GM18517 (cell line): ENCODE measurements at regions not wholly inside any gene's neighbourhood (a gene's known extent, or its start where the extent isn't known, plus 50 kb on each side); places are given as distances from the start of the nearest gene placed in this dataset.
"Not testable (repeated sequence)": the region's sequence is repeated elsewhere in the genome, so short reads cannot be mapped to it uniquely, and the experiment has no call there.

ENCODE experiments used
- ATAC-seq: cut with Tn5 transposase; IDR thresholded peaks from one replicate; pipeline ENCODE4 v1.9.1; 2021; ENCODE audit warnings: mild to moderate bottlenecking, moderate library complexity; ENCODE audit not compliant: unreplicated experiment

DNA sequence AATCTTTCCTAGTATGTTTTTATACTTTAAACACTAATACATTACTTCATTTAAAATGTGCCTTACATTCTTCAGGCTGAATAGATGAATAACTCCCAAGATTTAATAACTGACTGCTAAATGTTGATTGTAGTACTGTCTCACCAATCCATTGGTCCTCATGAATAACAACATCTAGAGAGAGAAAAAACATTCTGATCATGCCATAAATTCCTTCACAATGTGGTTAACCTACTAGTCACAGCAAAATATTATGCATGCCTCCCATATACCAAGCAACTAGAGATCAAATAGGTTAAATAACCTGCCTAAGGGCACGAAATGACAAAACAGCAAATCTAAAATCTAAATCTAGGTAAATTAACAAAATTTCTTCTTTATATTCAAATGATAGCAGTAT, 66.2 kb downstream of the SYT15 start:
- ATAC-seq = not testable (repeated sequence)

DNA sequence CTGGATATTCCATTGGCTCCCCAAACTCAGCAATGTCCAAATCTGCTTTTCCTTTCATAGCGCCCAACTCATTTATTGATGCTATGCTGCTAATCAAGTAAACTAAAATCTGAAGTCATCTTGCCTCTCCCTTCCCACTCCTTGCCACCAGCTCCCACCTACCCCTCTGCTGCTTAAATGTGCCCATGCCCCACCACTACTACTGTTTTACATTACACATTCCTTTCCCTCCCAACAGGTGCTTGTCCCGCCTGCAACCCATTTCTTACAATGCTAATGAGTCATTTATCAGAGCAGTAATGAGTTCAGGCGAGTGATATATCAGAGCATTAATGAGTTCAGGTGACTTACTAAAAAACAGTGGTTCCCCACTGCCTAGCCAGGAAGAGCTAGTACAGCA, 67.2 kb downstream of the SYT15 start:
- ATAC-seq = not testable (repeated sequence)

DNA sequence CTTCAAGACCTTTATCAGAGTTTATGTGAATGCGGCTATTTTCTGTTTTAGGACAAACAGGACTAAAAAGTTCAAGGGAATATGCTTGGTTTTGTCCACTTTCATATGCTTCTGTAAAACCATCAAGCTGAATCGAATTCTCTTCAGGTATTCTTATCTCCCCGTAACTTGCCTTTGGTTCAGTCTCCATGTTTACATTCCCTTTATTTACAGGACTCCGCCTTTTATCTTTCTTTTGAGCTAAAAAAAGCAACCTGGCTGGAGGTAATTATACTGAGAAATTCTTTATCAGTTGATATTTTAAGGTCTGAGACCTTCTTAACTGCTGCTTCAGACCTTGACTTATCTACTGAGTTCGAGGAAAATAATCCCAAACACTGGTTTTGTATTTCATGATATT, 72.0 kb downstream of the SYT15 start:
- not testable (repeated sequence) for ATAC-seq

DNA sequence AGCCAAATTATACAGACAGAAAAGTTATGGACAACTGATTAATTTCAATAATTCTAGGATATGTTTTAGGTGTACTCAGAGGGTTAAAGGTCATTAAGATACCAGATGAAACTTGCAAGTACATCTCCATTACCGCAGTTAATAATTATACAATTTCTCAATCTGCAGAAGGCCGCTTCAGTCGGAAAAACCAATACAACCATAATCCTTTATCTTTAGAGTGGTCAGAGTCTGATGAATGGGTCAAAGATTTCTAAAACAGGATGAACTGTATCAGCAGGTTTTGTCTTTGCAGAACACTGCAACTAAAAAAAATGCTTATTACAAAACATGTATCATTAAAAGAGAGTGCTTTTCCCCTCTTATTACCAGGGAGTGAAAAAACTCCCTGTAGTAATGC, 78.5 kb downstream of the SYT15 start:
- ATAC-seq = not testable (repeated sequence)

DNA sequence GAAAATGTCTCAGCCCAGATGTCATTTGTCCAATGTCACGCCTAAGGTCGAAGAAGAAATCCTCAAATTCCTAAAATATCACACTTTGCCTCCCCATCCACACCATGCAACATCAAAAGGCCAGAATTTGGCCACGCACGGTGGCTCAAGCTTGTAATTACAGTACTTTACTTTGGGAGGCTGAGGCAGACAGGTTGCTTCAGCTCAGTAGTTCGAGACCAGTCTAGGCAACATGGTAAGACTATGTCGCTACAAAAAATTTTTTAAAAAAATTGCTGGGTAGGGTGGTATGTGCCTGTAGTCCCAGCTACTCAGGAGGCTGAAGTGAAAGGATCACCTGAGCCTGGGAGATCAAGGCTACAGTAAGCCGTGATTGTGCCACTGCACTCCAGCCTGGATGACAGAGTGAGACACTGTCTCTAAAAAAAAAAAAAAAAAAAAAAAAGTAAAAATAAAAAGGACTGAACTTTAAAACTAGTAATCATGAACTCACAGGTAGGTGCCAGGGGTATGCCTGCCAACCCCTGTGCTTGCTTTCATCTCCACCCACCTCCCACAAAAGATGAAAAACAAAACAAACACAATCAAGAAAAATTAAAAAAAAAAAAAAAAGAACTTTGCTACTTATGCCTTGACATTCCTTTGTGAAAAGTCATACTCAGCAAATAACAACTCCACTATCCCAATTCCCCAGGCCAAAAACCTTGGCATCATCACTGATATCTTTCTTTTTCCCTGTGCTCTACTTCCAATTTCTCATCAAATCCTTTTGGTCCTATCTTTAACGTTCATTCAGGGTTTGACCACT, 81.3 kb downstream of the SYT15 start:
- not testable (repeated sequence) for ATAC-seq

DNA sequence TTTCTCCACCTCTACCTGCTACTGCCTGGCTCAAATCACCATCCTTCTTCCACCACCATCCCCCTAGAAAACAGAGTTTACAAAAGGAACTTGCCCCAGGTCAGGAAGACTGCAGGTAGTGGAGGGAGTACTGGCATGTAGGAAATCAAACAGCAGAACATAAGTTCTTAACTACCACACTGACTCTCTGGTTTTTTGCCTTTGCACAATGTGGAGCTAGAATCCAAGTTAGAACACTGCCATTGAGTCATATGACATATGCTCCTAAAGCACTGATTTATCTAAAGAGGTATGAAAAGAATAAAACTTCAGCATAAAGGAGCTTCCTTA, 81.9 kb downstream of the SYT15 start:
- ATAC-seq = not testable (repeated sequence)

DNA sequence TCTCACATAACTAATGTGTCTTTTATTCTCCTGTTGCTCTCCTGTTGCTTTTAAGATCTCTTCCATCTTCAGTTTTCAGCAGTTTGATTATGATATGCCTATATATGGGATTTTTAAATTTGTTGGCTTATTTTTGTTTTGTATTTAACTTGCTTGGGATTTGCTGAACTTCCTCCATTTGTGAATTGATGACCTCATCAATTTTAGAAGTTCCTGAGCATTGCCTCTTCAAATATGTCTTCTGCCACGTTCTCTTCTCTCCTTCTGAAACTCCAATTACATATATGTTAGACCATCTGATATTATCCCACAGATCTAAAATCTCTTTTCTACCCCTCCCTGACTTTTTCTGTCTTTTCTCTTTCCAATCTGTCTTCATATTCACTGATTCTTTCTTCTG, 86.6 kb downstream of the SYT15 start:
- ATAC-seq = not testable (repeated sequence)

DNA sequence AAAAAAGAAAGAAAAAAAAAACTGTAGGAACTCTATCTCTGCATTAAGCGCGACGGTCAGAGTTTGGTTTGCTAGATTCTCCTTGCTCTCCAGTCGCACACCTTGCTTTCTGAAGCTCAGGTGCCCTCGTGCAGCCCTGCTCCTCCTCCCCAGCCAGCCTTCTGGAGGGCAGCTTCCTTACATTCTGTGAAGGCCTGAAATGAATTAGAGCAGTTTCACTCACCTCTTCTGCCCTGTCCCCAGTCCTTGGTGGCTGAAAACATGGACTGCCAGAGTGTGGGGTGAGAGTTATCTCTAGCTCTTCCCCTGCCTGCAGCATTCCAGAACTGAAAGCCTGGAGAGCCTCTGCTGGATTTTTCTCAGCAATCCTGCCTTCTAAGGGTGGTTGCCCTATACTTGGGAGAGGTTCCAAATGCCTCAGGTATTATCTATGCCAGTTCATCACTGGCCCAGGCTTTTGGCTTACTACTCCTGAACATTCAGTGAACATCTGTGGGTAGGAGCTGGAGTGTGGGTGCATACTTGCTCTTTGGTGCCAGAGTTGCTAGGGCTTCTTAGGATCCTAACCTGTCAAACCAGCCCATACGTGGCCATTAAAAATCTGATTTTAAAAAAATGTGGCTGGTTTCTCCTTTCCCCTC, 89.5 kb downstream of the SYT15 start:
- ATAC-seq = not testable (repeated sequence)

DNA sequence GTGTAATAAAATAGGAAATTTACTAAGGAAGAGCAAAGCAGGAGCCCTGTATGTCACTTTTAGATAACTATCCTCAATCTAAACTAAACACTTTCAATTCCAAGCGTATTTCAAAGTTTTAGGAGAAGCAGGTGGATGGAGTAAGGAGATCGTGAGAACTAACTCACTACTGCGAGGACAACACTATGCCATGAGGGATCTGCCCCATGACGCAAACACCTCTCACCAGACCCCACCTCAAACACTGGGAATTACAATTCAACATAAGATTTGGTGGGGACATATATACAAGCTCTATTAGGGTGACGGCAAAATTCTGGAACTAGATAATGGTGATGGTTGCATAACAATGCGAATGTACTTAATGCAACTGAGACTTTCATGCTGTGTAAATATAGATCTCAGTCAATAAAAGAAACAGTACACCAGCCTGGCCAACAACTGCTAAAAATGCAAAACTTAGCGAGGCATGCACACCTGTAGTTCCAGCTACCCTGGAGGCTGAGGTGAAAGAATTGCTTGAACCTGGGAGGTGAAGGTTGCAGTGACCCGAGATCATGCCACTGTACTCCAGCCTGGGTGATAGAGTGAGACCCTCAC, 99.0 kb downstream of the SYT15 start:
- not testable (repeated sequence) for ATAC-seq

DNA sequence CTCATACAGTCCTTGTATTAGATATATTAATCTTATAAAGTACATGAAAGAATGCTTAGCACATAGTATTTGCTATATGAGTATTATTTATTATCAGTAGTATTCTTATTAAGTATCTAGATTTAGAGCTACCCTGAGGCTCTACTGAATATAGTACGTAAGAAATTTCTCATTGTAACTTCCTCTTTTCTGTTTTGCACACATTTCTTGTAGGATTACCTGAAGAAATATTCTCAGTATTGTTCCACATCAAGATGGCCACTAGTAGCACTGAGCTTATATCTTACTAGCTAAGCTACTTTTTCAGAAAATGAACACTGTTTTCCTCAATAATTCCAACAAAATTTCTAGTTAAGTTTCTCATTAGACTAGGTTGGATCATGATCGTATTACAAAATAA, 112.5 kb downstream of the SYT15 start:
- ATAC-seq = not testable (repeated sequence)

DNA sequence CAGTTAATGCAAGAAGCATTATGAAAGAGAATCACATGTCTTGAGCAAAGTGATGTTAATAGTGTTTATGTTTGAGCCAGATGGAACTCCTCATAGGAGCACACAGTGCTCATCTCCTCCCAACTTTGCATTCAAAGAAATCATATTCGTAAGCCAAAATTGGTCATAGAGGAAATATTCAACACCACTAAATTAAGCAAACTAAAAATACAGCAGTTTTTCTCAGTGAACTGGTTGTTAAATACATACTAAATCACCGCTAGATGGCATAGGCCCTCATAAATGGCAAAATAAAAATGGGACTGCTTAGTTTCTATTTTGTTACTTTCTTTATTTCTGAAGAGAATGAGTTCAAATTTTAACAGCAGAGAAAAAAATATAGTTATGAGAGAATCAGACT, 114.3 kb downstream of the SYT15 start:
- ATAC-seq = not testable (repeated sequence)

DNA sequence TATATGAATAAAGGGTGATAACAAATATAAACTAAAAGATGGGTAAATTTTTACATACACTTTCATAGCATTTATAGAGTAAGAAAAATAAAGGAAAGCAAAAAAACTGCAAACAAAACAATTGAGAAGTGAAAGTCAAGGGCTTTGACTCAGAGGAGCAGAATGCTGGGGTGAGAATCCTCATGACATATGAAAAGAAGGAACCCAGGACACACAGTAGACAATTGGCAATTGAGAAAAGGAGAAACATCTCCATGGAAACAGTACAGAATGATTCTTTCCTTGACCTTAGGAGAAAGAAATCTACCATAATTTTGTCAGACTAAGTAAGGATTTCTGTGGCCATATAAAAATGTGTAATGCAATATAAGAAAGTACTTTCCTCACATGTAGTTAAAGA, 138.3 kb downstream of the SYT15 start:
- ATAC-seq = not testable (repeated sequence)

DNA sequence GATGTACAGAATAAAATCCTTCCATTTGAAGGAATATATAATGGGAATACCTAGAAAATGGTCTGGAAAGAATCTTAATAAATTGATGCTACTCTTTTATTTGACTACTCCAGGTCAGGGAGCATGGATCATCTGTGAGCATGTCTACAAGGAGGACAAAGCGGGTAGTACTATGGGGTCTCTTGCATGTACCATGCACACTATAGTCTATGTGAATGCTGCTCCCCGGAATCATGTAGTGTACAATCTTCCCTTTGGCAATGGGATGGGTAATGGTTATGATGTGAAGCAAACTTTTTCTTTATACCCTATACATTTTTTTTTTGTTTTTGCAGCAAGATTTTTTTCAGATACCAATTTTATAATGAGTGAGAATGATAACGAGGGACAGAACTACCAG, 139.1 kb downstream of the SYT15 start:
- not testable (repeated sequence) for ATAC-seq

DNA sequence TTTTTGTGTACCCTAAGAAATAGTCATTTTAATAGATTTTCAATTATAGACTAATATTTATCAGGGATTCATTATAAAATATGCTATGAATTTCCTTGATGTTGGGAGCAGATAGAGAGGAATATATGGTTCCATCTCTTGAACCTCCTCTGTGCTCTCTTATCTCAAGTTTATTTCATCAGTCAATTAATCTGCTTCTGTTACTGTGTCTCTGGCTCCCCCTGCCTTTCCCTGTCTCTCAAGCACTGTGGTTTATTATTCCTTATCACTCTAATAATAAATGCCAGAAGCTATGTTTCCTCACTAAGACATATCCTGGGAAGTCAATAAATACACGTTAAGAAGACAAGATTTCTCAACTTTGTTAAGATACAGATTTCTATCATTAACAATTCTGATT, 141.5 kb downstream of the SYT15 start:
- ATAC-seq = not testable (repeated sequence)

DNA sequence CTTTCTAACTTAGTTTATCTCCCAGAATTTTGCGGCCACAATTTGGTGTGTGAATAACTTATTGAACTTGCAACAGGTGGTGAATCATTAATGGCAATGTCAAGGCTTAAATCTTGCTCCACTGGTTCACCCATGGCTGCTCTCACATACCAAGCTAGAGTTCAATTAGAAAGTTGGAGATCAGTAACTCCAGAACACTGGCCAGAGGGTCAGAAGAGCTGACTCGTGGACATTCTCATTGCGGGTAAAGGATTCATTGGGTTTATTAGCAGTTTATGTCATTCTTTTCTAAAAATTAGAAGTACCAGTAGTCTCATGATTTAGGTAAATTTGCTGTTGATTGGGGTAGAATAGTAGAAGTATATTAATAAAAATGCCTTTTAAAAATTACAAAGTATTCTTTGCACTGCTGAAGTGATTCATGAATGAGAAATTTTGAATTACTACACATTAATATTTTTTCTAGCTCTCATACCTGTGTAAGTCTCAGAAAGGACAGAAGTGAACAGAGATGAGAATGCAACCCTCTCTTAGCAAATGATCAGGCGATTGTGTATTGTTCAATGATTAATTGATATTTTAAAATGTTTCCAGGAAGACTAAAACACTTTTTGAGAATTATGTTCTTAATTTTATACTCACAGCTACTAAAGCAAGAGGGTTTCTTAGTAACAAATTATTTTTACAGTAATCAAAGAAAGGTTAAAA, 142.0 kb downstream of the SYT15 start:
- ATAC-seq = not testable (repeated sequence)

DNA sequence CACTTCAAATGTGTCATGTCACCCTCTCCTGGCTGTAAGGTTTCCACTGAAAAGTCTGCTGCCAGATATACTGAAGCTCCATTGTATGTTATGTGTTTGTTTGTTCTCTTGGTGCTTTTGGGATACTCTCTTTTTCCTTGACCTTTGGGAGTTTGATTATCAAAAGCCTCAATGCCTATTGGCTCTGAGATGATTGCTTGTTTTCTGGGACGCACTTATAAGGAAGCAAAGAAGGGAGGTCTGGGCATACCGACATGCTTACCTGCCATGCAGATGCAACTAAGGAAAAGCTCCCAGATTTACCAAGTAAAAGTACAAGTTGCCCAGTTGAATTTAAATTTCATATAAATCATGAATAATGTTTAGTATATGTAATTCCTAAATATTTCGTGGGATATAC, 145.3 kb downstream of the SYT15 start:
- ATAC-seq = not testable (repeated sequence)

DNA sequence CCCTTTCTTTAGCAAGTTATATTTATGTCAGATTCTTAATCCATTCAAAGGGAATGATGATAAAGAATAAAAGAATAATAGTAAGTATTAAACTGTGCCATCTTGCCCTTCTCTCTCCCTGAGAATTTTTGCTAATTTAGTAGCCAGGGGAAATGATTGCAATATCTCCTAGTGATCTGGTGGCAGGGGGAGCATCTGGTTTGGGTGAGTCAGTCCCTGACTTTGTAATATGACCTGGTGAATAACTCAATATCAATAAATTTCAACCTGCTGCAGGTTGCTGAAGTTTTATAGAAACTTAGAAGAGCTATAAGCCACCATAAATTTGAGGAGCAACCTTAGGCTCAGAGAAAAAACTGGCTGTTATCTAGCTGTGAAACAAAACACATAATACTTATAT, 149.4 kb downstream of the SYT15 start:
- ATAC-seq = not testable (repeated sequence)

DNA sequence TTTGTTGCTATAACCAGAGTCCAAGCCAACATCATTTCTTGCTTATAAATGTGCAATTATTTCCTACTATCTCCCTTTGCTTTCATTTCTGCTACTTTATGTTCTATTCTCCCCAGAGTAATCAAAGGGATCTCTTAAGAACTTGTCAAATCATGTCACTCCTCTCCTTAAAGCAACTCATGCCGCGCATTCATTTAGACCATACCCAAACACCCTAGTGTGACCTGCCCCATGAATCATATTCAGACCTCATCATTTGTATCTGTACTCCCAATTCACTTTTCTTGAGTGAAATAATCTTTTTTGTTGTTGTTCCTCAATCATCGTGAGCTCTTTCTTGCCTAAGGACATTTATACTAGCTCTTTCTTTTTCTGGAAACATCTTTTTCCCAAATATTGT, 151.8 kb downstream of the SYT15 start:
- ATAC-seq = not testable (repeated sequence)

DNA sequence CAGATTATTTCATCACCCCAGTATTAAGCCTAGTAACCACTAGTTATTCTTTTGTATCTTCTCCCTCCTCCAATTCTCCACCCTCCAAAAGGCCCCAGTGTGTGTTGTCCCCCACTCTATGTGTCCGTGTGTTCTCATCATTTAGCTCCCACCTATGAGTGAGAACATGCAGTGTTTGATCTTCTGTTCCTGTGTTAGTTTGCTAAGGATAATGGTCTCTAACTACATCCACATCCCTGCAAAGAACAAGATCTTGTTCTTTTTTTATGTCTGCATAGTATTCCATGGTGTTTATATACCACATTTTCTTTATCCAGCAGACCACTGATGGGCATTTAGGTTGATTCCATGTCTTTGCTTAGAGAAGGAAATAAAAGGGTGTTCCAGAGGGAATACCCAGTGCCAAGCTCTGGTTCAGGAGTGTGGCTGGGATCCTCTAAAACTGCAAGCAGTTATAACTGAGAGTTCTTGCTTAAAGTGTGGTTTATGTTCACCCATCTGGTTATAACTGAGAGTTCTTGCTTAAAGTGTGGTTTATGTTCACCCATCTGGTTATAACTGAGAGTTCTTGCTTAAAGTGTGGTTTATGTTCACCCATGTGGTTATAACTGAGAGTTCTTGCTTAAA, 154.8 kb downstream of the SYT15 start:
- not testable (repeated sequence) for ATAC-seq

DNA sequence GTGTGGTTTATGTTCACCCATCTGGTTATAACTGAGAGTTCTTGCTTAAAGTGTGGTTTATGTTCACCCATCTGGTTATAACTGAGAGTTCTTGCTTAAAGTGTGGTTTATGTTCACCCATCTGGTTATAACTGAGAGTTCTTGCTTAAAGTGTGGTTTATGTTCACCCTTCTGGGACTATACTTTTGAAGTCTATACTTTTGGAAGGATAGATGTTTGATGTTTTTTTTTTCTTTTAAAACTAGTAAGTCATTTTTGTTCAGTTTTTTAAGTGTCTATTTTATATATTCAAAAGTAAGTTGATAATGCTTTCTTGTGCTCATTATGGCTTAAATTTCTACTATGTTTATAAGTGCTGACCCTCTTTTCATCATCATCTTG, 155.3 kb downstream of the SYT15 start:
- ATAC-seq = not testable (repeated sequence)

DNA sequence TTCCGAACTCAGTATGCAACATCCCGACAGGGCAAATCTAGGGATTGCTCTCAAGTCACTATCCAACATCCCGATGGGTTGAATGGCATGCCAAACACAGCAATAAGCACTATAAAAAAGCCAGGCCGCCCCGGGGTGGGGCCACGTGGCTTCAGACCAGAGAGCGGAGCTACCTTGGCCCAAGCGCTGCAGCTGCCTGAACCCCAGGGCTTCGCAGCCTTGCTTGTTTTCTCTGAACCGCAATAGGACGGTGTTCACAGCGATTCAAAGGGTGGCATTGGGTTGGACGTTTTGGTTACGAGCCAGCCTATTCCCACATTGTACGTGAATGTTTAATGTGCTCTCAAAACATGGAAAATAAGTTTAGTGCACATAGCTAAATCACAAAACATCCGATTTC, 161.0 kb downstream of the SYT15 start:
- ATAC-seq = not testable (repeated sequence)
